Activated CD4-positive, alpha-beta T cell treated with anti-CD3 and anti-CD28 coated beads, Interleukin-10, Interleukin-2, amounts not matched to agents 100 ng/mL and 50 ng/mL, durations not matched to agents 16 hours and 8 hours (primary cell): ENCODE measurements at regions not wholly inside any gene's neighbourhood (a gene's known extent, or its start where the extent isn't known, plus 50 kb on each side); places are given as distances from the start of the nearest gene placed in this dataset.

ENCODE experiments used
- DNase-seq: peaks from one replicate; pipeline ENCODE4 v3.0.0-alpha.2; 2020

DNA sequence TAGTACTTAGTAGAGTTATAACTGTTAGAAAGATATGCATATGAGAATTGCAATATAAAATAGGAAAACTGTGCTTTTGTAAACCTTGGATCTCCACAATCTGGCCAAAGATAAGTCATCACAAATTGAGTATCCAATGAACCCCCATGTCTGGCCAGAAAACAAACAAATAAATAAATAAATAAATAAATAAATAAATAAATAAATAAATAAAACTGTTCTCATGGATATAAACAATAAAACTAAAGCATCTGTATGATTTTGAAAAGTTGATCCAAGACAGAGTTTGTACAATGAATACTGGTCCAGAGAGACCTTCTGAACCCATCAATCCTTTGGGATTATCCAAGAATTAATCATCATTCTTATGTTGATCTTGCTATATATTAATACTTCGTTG lies 367.6 kb upstream of the CDH9 start:
- DNase-seq: no peak

DNA sequence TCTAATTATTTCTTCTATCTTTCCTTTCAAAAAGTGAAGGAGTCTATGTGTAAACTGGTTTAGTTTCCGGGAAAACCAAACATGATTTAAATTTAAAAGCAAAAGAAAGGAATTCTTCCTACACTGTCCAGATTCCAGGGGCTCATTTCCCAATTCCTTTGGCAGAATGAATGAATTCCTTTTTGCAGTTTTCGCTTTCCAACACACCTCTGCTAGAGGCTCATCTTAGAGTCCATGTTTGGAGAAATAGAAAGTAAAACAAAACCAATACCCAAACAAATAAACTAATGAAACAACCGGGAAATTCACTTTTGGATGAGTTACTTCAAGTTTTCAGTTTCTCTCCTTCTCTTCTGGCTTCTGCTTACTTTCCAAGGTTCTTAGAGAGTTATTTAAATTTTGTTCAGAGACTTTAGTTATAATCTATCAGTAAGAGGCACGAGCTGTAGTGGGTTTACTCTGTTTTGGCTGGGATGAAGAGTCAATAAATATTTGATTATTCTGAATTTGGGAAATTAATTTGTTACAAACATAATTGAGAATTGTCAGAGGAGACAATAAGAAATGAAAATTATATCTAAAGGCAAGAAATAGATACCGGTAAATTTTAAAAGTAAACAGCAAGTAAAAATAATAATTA lies 365.0 kb upstream of the CDH9 start:
- DNase-seq: no peak

DNA sequence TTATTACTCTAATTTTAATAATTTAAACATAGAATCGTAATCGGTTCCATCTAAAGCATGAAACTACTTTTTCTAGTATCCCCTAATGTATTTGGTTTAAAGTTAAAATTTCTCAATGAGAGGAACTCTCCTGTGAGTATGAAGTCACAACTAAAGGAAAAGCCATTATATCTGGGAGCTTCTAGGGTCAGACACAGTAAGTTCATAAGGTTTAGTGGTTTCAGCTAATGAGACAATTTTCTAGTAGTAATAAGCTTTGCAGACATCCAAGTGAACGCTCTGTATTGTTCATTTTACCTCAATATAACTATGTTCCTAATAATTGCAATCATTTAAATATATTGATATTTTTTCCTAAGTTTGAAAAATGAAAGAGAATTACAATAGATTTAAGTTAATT lies 364.4 kb upstream of the CDH9 start:
- DNase-seq: no peak

DNA sequence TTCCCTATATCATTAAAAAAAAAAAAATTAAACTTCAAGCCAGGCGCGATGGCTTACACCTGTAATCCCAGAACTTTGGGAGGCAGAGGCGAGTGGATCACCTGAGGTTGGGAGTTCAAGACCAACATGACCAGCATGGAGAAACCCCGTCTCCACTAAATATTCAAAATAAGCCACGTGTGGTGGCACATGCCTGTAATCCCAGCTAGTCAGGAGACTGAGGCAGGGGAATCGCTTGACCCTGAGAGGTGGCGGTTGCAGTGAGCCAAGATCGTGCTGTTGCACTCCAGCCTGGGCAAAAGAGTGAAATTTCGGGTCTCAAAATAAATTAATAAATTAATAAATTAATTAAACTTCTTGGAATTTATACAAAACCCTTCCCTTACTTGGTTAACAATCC lies 358.6 kb upstream of the CDH9 start:
- no peak for DNase-seq

DNA sequence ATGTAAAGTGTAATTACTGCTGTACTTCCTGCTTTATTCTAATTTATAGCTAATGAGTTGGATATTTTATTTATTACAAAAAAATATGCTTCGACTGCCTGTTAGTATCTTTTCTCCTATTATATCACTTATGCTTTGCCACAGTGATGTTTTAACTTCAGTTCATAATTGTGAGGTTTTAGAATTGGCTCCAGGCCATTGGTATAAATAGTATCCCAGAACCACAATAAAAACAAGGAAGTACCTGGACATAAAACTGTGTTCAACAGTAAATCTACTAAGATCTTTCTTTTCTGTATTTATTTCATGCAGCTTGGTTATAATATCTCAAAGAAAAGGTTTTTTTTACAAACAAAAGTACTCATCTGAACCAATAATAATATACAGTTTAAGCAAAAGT lies 354.3 kb upstream of the CDH9 start:
- no peak for DNase-seq

DNA sequence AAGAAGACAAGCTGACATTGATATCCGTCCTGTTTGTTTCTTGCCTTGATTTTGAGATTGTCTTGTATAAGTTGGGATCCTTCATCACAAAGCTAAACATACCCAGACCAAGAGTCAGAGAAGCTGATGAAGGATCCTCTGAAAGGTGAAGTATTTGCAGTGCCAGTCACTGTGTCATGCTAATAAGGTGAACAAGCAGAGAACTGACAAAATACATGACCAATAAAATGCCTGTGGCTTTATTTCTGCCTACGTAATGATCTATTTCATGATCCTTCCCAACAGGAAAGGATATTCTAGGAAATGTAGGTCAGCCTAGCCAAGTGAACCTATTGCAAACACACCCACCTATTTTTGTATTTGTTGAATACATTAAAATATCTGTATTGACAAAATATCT lies 351.3 kb upstream of the CDH9 start:
- DNase-seq: no peak

DNA sequence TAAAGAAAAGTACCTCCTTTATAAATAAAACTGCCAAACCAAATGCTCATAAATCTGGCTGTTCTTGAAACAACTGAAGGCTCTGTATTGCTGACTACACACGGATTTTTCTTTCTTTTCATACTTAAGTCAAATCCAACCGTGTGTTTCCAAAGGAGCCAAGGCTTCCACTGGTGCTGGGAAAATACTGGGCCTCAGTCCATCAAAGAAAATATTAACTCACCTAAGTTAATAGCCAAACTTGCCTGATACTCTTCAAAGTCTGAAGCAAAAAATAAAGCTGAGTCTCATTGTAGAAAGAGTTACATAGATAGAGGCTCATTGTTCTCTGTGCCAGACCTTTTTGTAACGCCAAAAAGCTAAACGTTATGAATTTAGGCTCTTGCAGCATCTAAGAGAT lies 350.4 kb upstream of the CDH9 start:
- no peak for DNase-seq

DNA sequence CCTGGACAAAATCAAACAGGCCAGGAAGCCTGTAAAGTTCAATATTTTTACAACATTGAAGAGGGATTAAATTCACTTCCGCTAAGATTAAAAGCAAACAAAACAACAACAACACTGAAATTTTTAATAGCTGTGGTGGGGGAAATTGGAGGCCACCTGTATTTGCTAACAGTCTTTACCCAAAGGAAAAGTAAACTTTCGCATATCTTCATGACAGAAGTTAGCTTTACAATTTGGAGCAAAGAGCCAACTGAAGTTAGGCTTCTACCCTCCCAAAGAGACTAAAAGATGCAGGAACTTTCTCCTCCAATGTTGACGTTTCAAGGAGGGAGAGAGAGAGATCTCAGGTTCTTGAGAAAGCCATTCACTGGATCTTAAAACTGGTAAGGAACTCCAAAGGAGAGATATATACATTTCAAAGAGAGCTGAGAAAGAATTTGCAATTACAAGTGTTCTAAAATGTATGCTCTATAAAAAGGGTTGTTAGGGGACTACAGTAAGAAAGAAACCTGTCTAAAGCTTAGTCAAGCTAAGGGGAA lies 349.2 kb upstream of the CDH9 start:
- DNase-seq: no peak

DNA sequence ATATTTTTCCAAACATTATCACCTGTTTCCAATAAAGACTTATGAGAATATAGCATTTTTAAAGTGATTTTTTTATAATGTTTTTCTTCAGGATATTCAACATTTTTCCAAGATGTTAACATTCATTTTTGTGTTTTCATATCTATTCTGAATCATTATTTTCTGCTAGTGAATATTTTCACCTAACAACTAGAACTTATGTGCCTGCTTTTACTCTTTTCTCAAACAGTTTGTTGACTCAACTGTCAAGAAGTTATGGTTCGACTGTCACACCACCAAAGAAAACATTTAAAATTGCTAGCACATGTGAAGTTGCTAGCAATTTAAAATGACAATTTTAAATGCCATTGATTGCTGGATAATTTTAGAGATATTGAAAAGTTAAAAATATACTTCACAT lies 343.3 kb upstream of the CDH9 start:
- no peak for DNase-seq

DNA sequence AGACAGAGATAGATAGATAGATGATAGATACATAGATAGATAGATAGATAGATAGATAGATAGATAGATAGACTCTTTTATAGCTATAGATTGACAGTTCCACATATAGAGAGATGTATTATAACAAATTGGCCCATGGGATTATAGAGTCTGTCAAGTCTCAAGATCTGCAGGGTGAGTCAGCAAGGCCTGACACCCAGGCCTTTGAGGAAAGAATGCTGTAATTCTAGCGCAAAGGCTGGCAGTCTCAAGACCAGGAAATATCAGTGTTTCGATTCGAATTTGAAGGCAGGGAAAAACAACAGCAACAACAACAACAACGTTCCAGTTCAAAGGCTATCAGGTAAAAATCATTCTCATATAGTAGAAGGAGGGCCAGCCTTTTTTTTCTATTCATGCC lies 339.2 kb upstream of the CDH9 start:
- no peak for DNase-seq

DNA sequence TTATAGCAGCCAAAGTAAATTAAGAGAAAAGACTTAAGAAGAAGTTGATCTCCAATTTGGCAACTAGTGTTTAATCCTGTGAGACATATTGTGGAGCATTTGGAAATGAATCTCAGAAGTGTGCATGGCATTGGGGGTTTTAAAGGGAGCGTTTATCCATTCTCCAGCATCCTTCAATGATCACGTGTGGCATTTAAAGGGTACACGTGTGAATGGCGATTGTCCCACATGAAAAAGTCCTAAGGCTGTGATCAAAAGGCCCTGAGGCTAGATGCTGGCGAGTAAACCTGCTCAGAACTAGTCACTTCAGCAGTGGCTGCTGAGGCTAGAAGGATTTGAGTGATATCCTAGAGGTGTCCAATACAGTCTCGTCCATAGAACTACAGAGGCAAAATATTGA lies 315.6 kb upstream of the CDH9 start:
- DNase-seq: no peak

DNA sequence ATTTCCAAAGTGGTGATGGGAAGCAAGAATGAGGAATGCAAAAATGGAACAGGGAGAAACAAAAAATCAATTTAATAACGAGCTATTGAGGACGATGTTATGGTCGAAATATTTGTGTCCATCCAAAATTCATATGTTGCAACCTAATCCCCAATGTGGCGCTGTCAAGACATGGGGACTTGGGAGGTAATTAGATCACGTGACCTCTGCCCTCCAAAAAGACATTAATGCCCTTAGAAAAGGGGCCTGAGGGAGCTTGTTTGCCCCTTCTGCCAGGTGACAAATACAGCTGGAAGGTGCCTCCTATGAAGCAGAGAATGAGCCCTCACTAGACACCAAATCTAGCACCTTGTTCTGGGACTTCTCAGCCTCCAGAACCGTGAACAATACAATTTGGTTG lies 315.2 kb upstream of the CDH9 start:
- no peak for DNase-seq

DNA sequence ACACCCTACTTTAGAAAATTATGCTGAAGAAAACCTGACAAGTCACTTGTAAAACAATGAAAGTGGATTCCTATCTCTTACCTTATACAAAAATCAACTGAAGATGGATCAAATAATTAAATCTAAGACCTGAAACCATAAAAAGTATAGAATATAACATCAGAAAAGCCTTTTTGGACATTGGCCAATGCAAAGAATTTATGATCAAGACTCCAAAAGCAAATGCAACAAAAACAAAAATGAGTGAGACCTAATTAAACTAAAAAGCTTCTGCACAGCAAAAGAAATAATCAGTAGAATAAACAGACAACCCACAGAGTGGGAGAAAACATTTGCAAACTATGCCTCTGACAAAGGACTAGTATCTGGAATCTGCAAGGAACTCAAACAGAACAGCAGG lies 303.0 kb upstream of the CDH9 start:
- DNase-seq: no peak

DNA sequence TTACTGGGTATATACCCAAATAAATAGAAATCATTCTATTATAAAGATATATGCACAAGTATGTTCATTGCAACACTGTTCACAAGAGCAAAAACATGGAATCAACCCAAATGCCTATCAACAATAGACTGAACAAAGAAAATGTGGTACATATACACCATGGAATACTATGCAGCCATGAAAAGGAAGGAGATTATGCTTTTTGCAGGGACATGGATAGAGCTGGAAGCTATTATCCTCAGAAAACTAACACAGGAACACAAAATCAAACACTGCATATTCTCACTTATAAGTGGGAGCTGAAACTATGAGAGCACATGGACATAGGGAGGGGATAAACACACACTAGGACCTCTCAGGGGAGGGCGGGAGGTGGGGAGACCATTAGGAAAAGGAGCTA lies 298.4 kb upstream of the CDH9 start:
- no peak for DNase-seq

DNA sequence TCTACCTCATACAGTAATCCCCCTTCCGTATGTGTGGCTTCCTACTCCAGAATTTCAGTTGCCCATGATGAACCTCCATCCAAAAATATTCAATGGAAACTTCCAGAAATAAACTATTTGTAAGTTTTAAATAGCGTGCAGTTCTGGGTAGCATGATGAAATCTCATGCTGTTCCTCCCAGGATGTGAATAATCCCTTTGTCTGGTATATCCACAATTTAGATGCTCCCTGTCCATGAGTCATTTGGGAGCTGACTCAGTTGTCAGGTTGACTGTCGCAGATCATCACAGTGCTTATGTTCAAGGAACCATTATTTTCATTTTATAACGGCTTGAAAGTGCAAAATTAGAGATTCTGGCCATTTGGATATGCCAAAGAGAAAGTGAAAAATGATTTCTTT lies 290.1 kb upstream of the CDH9 start:
- no peak for DNase-seq

DNA sequence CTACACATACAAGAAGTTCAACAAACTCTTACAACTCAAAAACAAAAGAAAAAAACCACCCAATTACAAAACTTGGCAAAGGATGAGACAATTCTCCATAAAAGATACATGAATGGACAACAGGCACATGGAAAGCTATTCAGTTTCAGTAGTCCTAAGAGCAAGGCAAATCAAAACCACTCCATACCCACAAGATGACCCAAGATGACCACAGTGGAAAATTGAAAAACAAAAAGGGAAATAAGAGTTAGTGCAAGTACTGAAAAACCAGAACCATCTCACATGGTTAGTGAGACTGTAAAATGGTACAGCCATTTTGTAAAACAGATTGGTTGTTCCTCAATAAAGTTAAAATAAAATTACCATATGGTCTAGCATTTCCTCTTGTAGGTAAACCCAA lies 287.1 kb upstream of the CDH9 start:
- no peak for DNase-seq

DNA sequence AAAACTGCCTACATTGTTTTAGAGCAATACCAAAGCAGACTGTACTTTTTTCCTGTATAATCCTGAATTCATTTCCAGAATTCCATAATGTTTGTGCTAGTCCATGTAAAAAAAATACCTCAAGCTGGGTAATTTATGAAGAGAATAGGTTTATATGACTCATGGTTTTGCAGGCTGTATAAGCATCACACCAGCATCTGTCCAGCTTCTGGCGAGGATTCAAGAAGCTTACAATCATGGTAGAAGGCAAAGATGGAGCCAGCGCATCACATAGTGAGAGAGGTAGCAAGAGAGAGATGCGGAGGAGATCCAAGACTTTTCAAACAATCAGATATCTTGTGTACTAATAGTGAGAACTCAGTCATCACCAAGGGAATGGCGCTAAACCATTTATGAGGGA lies 280.3 kb upstream of the CDH9 start:
- DNase-seq: no peak

DNA sequence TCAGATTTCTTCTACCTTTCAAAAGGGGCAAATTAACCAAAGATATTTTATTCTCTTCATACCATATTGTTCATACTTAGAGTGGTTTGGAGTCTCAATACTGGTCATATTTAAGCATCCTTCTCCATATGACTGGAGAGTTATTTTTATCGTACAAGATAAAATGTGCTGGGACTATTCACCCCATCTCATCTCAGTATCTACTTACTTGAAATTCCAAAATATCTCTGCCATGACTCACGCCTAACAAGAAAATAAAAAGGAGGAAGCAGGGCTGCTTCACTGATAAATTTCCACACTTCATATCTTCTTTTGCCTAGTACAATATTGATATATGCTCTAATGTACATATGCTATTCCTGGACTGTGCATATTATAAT lies 277.9 kb upstream of the CDH9 start:
- DNase-seq: no peak

DNA sequence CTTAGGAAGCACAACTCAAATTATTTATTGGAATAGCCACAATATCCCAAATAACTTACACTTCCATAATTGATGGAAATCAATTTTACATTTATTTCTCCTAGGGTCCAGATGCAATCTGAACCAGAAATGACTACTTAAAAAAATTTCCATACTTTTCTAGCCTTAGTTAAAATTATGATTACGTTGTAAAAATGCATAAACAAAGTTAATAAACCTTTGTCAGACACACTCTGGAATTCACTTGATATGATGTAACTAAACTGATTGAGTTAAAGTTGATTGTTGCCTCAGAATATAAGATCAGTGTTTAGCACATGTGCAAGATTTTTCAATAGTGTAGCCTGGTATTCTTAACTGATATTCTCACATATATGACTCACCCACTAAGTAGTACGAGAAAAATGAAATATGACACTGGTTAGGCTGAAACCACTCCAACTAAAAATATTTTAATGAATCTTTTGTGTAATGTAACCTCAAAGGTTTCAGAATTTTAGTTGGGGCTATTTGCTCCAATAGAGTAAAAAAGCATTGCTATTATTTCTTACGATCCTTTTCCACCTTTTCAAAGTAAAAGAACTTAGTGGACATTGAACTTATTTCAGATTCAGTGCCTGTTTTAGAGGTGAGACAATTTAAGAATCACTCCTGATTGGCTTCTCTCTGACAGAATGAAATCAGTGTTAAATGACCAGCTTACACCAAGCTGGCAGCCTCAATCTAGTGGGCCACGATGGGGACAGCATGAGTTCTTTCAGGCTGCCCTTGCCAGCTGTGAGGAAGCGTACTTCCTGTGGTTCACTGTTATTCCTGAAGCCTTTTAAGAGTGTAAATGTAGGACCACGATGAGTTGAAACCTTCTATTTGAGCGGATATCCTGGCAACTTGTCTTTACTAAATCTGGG lies 277.2 kb upstream of the CDH9 start:
- DNase-seq: no peak

DNA sequence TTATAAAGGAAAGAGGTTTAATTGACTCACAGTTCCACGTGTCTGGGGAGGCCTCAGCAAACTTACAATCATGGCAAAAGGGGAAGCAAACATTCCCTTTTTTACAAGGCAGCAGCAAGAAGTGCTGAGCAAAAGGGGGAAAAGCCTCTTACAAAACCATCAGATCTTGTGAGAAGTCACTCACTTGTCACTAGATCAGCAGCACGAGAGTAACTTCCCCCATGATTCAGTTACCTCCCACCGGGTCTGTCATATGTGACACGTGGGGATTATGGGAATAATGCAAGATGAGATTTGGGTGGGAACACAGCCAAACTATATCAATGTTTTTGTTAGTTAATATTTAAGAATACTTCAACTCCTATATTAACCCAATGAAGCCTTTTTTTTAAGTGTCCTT lies 275.2 kb upstream of the CDH9 start:
- no peak for DNase-seq

DNA sequence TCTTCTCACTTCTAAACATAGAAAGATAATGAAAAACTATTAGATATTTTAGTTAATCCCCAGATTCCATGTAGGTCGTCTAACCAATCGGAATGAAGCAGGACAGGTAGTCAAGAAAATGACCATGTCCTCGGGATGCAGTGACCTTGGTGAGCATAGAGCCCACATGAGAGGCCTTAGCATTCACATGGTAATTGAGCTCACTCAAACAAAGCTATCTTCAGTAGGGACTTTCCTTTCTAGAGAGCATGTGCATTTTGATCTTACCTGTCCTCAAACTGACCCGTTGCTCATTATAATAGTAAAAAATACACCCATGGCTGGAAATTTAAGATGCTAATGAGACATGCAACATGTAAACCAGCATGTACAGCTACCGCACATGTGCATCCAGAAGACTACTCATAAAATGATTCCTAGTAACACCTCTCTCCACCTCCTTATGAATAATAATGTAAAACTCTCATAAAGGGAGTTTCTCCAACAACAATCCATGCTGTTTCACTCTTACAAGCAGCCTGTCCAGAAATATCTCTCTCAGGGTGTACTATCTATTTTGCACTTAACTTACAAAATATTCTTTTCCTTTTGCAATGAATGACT lies 274.0 kb upstream of the CDH9 start:
- DNase-seq: no peak

DNA sequence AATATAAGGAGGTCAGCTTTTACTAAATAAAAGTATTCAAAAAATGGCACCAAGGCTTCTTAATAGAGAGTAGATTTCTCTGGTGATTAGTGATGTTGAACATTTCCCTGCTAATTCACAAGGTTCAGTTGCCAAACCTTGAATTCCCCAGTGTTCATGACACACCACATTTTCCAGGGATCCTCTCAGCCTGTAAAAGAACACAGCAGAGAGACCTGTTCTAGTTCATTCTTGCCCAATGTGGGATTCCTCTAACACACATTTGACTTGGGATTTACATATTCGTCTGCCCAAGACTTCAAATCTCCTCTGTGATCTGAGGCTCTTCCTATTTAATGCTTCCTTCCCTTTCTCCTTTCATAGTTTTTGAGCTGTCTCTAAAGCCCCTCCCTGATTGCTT lies 273.2 kb upstream of the CDH9 start:
- DNase-seq: no peak

DNA sequence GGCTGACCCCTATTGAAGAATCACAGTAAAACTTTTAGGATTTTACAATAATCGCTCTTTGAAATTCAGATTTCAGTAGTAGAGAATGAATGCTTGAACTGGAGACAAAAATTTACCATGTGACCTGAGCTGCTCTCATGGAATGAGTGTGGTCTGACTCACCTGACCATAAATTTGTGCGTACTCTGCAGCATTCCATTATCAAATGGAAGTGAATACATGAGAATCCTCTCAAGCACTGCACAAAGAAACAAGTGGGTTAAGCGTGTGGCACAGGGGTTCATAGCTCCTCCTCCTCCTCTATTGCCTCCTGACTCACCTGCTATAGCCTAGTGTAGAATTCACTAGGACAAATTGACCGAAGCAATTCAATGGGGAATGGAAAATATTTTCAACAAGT lies 269.8 kb upstream of the CDH9 start:
- DNase-seq: no peak

DNA sequence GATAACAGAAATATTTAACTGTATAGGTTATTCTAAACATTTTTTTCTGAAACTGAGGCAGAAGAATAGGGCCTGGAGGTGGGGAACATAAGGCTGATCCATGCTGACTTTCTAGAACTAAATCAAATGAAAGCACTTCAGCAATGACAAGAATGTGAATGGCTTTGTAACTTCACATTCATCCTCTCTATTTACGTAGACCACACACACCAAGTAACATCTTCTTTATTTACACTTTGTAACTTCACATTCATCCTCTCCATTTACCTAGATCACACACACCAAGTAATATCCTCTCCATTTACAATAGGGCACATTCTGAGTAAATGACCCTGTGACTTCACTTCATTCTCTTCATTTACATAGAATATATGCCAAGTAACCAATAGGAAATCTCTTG lies 251.8 kb upstream of the CDH9 start:
- no peak for DNase-seq
